HG03097 (cell line): ENCODE measurements at regions not wholly inside any gene's neighbourhood (a gene's known extent, or its start where the extent isn't known, plus 50 kb on each side); places are given as distances from the start of the nearest gene placed in this dataset.
"Not testable (repeated sequence)": the region's sequence is repeated elsewhere in the genome, so short reads cannot be mapped to it uniquely, and the experiment has no call there.

Experiments
- ATAC-seq: cut with Tn5 transposase; IDR thresholded peaks from one replicate; pipeline ENCODE4 v1.9.1; 2021; ENCODE audit not compliant: unreplicated experiment, low FRiP score

DNA sequence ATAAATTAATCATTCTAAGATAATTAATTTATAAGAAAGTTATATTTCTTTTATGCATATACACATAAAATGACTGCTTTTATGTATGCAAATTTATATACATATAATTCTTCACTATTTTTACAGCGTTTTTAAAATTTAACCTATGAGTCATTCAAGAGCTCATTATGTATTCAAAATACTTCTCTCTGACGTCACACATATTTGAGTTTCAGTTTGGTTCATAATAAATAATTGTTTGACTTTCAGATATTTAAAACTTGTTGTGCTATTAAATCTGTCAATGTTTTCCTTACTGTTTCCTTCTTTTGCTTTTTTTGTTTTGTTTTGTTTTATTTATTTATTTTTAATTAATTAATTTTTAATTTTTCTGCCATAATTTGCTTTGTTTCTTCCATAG lies 467.5 kb upstream of the ADGRB3 start:
- no peak for ATAC-seq

DNA sequence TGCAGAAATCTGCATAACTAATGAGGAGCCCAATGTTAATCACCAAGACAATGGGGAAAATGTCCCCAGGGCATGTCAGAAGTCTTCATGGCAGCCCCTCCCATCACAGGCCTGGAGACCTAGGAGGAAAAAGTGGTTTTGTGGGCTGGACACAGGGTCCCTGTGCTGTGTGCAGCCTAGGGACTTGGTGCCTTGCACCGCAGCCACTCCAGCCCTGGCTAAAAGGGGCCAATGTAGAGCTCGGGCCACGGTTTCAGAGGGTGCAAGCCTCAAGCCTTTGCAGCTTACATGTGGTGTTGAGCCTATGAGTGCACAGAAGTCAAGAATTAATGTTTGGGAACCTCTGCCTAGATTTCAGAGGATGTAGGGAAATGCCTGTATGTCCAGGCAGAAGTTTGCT lies 474.3 kb upstream of the ADGRB3 start:
- not testable (repeated sequence) for ATAC-seq

DNA sequence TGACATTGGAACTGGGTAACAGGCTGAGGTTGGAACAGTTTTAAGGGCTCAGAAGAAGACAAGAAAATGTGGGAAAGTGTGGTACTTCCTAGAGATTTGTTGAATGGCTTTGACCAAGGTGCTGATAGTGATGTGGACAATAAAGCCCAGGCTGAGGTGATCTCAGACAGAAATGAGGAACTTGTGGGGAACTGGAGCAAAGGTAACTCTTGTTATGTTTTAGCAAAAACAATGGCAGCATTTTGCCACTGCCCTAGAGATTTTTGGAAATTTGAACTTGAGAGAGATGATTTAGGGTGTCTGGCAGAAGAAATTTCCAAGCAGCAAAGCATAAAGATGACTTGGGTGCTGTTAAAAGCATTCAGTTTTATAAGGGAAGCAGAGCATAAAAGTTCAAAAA lies 474.7 kb upstream of the ADGRB3 start:
- ATAC-seq, result no peak

DNA sequence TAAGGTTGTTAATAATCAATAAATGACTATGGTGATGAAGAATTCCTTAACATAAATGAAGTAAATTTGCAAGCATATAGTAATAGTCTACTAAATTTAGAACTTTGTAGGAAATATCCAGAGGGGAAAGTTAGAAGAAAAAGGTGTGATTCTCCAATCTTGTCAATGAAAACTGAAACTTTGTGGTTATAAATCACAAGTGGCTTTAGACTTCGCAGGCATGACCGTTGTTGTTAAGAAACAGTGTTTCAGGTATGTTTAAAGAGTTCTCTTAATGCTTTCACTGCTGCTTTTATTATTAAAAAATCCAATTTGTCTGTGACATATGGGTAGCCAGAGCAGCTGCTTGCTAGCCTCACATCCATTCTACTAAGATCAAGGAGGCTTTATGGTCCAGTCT lies 475.6 kb upstream of the ADGRB3 start:
- ATAC-seq, result no peak

DNA sequence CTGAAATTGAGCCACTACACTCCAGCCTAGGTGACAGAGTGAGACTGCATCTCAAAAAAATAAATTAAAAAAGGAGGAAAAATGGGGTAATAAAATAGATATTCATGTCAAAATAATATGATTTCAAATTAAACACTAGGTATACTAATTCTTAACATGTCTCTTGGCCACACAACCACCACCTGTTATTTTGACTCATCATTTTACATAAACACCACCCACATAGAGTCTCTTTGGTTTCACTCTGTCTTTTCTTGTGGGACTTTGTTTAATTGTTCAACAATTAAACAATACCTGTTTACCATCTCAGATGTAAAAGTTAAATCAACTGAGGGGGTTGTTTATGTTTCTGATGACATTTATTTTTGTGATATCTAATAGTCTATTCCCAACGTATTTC lies 476.8 kb upstream of the ADGRB3 start:
- ATAC-seq, result peak; percentile 78

DNA sequence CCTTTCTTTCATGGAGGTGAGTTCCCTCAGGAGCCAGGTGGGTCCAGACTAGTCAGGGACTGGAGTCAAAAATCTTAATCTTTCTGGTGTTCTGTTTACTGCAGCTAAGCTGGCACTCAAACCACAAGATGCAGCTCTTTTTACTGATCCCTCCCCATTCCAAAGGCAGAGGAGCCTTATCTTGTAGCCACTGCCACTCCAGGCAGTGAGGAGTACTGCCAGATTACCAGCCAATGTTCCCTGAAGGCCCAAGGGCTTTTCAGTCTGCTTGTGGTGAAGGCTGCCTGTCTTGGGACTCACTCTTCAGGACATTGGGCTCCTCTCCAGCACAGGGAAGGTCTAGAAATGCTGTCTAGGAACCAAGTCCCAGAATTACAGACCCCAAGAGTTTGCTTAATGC lies 490.4 kb upstream of the ADGRB3 start:
- no peak for ATAC-seq

DNA sequence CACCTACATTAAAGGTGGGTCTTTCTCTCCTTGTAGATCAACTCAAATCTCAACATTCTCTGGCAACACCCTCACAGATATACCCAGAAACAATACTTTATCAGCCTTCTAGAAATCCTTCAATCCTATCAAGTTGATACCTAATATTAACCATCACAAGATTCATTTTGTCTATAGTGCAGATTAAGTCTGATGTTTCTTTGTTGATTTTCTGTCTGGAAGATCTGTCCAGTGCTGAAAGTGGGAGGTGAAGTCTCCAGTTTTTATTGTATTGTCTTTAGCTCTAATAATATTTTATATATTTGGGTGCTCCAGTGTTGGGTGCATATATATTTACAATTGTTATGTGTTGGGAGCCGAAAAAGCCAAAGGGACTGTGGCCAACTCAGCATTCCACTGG lies 493.9 kb upstream of the ADGRB3 start:
- no peak for ATAC-seq

DNA sequence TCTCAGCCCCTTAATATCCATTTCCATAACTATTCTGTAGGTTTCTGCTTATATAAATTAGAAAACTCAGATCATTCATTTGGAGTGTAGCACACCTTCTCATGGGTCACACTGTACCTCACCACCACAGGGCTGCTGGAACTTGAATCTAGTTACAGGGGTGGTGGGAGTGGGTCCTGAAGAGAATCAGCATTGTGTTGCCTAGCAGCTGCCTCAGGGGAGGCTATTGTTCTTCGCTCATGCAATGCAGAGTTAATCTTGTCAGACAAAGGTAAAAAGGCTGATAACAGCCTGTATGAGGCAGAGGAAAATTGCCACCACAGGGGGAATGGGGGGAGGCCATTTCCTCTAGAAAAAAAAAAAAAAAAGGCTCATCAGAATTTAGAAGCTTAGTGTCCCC lies 496.0 kb upstream of the ADGRB3 start:
- ATAC-seq, result no peak

DNA sequence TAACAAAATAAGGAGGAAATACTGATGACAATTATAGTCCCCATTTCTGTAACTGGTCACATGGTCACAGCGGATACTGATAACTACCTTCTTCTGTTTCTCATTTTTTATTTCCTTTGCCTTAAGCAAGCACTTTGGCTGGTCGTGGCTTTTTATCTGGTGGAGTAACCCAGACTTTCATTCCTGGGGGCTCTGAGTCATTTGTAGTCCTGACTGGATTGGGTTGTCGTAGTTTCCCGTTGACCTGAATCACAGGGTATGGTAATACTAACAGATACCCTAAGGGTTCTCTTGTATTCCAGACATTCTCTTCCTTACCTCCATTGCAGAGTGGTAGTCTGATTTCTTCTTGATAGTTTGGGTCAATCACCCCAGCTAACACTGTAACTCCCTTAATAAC lies 500.3 kb upstream of the ADGRB3 start:
- ATAC-seq, result no peak

DNA sequence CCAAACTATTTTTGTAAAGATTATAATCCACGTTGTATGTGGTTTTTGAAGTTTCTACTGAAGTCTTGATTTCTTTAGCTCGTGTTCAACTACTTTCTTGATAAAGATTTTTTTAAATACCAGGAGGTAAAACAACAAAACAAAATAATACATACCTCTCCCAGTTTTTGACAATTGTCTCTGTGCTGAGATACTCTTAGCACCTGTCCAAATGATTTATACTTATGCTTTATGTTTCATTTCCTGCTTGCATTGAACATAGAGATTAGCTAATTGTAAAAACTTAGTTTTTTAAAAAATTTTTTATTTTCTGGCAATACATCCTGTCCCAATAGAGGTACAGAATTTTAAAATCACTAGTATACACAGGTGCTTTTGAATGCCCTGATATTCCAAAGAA lies 506.9 kb upstream of the ADGRB3 start:
- ATAC-seq, result no peak

DNA sequence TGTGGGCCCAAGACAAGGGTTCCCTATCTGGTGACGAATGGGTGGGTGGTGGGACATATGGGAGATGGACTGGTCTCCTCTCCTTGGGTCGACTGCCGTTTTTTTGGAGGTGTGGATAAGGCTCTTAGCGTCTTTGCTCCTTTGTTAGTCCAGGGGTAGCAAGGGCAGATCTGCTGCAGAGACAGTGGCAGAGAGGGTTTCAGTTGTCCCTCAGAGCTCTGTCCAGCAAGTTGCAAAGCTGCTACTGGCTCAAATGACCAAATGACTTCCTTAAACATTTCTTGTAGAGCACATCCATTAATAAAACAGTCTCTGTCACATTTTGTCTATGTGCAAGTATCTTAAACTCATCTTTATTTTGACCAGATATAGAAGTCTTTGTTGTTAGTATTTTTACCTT lies 508.0 kb upstream of the ADGRB3 start:
- ATAC-seq, result no peak

DNA sequence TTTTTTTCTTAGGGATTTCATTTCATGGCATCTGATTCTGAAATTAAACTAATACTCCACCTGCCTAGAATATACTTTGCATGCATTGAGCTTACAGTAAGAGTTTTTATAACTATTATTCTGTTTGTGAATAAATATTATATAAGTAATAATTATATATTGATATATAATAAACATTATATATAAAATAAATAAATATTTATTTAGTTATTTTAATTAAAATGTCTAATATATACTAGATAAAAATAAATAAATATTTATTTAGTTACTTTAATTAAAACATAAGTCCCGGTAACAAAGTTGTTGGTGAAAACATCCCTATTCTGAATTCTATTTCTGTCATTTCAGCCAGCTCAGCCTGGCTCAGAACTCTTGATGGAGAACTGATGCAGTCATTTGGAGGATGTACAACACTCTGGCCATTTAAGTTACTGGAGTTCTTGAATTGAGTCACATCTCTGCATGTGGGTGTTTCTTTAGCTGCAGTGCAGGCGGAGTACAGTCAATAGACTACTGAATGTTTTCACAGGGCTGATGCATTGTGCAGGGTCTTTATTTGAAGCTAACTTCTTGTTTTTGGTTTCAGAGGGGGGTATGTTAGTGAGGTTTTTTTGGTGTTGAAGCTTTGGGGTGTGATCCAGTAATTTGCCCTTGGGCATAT lies 508.9 kb upstream of the ADGRB3 start:
- ATAC-seq, result peak; percentile 83

DNA sequence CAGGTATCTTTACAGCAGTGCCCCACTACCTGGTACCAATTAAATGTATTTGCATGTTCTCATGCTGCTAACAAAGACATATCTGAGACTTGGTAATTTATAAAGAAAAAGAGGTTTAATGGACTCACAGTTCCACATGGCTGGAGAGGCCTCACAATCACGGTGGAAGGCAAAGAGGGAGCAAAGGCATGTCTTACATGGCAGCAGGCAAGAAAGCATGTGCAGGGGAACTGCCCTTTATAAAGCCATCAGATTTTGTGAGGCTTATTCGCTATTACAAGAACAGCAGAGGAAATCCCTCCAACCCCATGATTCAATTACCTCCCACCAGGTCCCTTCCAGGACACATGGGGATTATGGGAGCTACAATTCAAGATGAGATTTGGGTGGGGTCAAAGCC lies 512.1 kb upstream of the ADGRB3 start:
- ATAC-seq, result not testable (repeated sequence)

DNA sequence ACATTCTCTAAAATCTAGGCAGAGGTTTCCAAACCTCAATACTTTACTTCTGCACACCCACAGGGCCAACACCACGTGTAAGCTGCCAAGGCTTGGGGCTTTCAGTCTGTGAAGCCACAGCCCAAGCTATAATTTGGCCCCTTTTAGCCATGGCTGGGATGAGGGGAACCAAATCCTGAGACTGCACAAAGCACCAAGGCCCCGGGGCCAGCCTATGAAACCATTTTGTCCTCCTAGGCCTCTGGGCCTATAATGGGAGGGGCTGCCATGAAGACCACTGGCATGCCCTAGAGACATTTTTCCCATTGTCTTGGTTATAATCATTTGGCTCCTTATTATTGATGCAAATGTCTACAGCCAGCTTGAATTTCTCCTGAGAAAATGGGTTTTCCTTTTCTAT lies 513.0 kb upstream of the ADGRB3 start:
- ATAC-seq, result no peak

DNA sequence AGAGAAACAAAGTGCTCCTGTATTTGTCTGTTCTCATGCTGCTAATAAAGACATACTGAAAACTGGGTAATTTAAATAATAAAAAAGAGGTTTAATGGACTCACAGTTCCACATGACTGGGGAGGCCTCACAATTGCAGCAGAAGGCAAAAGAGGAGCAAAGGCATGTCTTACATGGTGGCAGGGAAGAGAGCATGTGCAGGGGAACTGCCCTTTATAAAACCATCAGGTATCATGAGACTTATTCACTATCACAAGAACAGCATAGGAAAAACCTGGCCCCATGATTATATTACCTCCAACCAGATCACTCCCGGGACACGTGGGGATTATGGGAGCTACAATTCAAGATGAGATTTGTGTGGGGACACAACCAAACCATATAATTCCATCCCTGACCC lies 514.1 kb upstream of the ADGRB3 start:
- not testable (repeated sequence) for ATAC-seq

DNA sequence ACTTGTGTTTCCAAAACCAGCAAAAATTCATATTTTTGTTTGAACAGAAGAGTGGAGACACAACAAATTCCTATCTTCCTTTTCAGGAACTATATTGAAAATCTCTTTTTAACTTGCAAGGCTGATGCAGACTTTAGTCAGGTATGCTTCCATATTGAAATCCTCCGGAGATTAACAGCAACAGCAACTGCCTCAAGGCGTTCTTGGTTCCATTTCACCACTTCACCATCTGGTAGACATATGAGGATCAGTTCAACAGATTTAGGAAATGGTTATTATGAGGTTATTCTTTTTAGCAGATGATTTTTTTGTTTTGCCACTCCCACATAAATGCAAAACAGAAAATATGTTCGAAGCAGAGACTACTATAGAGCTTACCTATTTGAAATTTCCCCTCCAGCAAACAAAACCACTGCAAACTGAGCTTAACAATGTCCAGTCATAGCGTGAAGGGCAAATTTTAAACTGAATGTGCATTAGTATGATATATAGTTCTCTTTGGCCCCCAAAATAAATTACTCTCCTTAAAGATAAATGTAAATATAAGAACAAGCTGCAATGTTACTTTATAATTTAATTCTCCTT lies 520.5 kb upstream of the ADGRB3 start:
- no peak for ATAC-seq

DNA sequence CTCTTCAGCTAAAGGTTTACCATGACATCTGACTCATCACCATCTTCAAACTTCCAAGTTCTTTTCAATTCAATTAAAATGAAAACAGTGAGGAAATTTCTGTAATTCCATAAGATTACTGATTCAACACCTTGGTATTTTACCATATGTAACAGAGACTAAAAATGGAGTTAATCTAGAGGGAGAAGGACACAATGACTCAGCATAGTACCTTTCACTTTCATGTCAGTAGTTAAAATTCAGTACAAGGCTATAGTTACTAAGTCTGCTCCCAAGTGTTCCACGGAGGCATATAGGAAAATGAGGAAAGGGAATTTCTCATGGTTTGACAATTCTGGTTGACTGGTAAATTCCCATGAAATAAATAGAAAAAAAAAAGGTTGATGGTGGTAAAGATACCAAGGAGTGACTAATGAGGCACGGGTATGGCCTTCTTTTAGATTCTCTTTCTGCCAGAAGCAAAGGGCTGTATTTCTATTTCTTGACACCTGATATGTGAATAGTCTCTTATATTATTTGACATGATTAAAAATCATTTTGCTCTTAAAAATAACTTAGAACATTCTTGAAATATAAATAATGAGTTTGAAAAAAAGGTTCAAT lies 526.7 kb upstream of the ADGRB3 start:
- ATAC-seq, result peak; percentile 66

DNA sequence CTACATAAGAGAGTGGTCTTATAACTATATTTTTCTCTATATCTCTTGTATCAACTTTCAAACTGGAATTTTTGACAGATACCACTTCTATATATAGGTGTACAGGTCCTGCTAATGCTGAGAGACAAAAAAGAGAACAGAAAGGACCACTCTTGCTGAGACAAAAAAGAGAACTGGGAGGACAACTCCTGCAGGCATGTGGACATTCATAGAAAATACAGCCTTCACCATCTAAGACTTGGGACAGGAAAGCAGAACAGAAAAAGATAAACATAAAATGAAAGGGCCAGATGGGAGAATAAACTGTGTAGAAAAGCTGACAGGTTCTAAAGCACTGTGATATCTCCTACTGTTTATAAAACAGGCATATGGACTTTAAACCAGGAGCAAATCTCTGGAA lies 541.0 kb upstream of the ADGRB3 start:
- ATAC-seq, result peak; percentile 83

DNA sequence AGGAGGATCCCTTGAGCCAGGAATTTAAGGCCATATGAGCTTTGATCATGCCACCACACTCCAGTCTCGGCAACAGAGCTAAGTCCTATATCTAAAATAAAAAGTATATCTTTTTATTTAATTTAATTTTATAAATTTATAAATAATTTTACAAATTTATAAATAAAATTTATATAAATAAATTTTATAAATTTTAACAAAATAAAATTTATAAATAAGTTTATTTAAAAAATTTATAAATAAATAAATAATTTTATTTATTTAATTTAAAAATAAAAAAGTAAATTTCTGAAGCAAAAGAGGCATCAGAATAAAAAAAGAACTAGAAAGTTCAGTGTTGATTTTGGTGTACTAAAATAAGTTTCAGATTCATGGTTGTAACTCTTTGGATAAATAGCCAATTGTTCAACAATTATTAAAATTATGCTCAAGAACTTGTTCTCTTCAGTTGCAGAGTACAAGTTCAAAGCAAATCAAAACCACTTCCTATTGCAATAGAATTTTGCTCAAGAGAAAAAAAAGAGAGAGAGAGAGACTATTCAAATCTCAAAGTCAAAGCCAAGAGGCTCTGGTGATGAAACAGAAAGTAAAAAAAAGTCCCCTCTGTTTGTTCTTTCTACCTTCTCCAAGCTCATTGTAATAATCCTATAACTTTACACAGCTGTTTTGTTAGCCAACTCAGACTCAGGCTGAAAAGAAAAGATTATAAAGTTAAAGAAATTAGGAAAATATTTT lies 547.5 kb upstream of the ADGRB3 start:
- peak; percentile 79 for ATAC-seq

DNA sequence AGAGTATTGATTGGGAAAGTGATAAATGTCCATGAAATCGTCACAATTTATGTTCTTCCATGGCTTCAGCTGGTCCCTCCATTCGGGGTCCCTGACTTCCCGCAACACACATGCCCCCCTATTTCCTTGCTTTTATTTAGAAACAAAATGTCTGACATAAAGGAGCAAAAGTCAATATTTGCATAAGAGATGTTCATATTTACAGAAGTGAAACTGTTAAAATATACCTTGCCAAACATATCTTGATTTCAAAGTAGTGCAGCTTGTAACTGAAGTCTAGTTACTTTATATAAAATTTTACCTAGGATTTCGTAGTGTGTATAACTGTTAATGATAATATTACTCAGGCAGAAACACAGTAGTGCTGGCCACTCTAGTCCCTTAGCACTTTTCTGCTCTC lies 548.9 kb upstream of the ADGRB3 start:
- no peak for ATAC-seq

DNA sequence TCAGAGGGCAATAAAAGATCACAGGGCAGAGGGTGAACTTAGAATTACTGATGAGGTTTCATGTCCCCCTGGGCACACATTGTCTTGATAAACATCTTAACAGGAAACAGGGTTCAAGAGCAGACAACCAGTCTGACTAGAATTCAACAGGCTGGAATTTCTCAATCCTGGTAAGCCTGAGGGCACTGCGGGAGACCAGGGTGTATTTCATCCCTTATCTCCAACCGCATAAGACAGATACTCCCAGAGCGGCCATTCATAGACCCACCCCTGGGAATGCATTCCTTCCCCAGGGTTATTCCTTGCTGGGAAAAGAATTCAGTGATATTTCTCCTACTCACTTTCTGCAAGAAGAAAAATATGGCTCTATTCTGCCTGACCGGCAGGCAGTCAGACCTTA lies 549.5 kb upstream of the ADGRB3 start:
- not testable (repeated sequence) for ATAC-seq

DNA sequence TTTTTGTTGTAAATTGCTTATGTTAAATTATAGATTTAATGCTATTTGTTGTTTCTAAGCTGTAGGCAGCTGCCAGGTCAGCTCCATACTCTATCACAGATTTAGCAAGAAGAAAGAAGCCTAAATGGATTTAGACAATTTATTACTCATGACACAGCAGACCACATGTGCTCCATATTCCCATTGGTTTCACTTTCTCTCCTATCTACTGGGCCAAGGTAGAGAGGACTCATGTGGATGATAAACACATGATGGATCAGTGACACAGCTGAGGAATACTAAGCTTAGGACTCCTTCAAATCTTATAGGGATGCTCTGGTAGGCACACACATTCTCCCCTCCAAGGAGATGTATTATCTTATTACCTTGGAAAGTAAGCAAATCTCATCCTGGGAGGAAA lies 553.0 kb upstream of the ADGRB3 start:
- ATAC-seq, result no peak
